Ovary (tissue), 3 donors: ENCODE measurements at regions not wholly inside any gene's neighbourhood (a gene's known extent, or its start where the extent isn't known, plus 50 kb on each side); places are given as distances from the start of the nearest gene placed in this dataset.

Experiments
- CTCF ChIP-seq, 3 donors: fragments of 450-650 bp in 2 of 3; fragments of 200-600 bp in 1 of 3; IDR thresholded peaks; one replicate each; pipeline versions ENCODE4 v1.5.1 to v1.8.0; 2016 to 2022; ENCODE audit warnings: antibody characterized with exemption in 3 of 3, mild to moderate bottlenecking in 1 of 3
- POLR2A ChIP-seq: fragments of 450-650 bp; IDR thresholded peaks from one replicate; pipeline ENCODE4 v1.6.1; 2017; ENCODE audit warnings: antibody characterized with exemption, mild to moderate bottlenecking, moderate library complexity
- donor health status: DM: no; HTN: no; CAD: no.

- no peak for TF ChIP-seq CTCF (IDR thresholded peaks at IDR 0.05)
- no peak for TF ChIP-seq POLR2A
Observed at GRCh38 chr7:137074391-137075030, 206.1 kb downstream of the CHRM2 start.
